DND-41 (cell line): ENCODE measurements at regions not wholly inside any gene's neighbourhood (a gene's known extent, or its start where the extent isn't known, plus 50 kb on each side); places are given as distances from the start of the nearest gene placed in this dataset.

Experiments used
- ATAC-seq: fragments of 200-7000 bp; cut with Tn5 transposase; 3 replicates; pipeline ENCODE4 v1.9.1; 2021; ENCODE audit warnings: low read depth; ENCODE audit not compliant: insufficient read depth
- DNase-seq: peaks from one replicate; pipeline ENCODE4 v3.0.0-alpha.2; 2020
- H2AFZ ChIP-seq: 2 replicates; pipeline ENCODE4 v1.6.0; 2012; ENCODE audit warnings: low read depth, low read length
- H3K27ac ChIP-seq: 2 replicates; pipeline ENCODE4 v1.5.1; 2012; ENCODE audit warnings: low read length, inconsistent platforms
- H3K27me3 ChIP-seq: fragments of 200-600 bp; sonication (generic); 2 replicates; pipeline ENCODE4 v1.6.0; 2012; ENCODE audit warnings: low read length, mild to moderate bottlenecking, inconsistent platforms; ENCODE audit not compliant: insufficient read depth, poor library complexity
- H3K36me3 ChIP-seq: 2 replicates; pipeline ENCODE4 v1.5.1; 2012; ENCODE audit warnings: low read length, inconsistent platforms; ENCODE audit not compliant: insufficient read depth
- H3K4me1 ChIP-seq: 2 replicates; pipeline ENCODE4 v1.5.1; 2012; ENCODE audit warnings: mild to moderate bottlenecking, low read length; ENCODE audit not compliant: insufficient read depth
- H3K4me2 ChIP-seq: 2 replicates; pipeline ENCODE4 v1.6.0; 2012; ENCODE audit warnings: mild to moderate bottlenecking, moderate library complexity, low read length, inconsistent platforms; ENCODE audit not compliant: insufficient read depth
- H3K4me3 ChIP-seq, 2 experiments: fragments of 200-600 bp in 1 of 2; shearing (Covaris generic) in 1 of 2; 2 replicates each; pipeline ENCODE4 v1.5.1; 2012 to 2016; ENCODE audit warnings: inconsistent platforms in 2 of 2, low read length in 2 of 2, mild to moderate bottlenecking in 2 of 2, low read depth in 1 of 2, moderate library complexity in 1 of 2
- H3K79me2 ChIP-seq: 2 replicates; pipeline ENCODE4 v1.6.0; 2012; ENCODE audit warnings: low read length, inconsistent platforms; ENCODE audit not compliant: insufficient read depth
- H3K9ac ChIP-seq: 2 replicates; pipeline ENCODE4 v1.6.0; 2012; ENCODE audit warnings: low read depth, mild to moderate bottlenecking, inconsistent platforms, low read length, moderate library complexity
- H3K9me3 ChIP-seq: 2 replicates; pipeline ENCODE4 v1.5.1; 2012; ENCODE audit warnings: low read length, moderate library complexity, mild to moderate bottlenecking, inconsistent platforms; ENCODE audit not compliant: insufficient read depth, severe bottlenecking
- H4K20me1 ChIP-seq: 2 replicates; pipeline ENCODE4 v1.6.0; 2012; ENCODE audit warnings: low read length; ENCODE audit not compliant: insufficient read depth
- EZH2 ChIP-seq: IDR thresholded peaks from 3 replicates; pipeline ENCODE4 v1.6.1; 2012; ENCODE audit warnings: borderline replicate concordance, low read depth, mild to moderate bottlenecking, moderate library complexity, low read length, inconsistent platforms; ENCODE audit not compliant: severe bottlenecking
- TF ChIP-seq, protein P1 (sequence below): IDR thresholded peaks from 2 replicates; pipeline ENCODE4 v1.5.1; 2012; ENCODE audit warnings: borderline replicate concordance, low read length, moderate library complexity, mild to moderate bottlenecking; ENCODE audit not compliant: poor library complexity, severe bottlenecking; ENCODE audit errors: extremely low read depth

DNA sequence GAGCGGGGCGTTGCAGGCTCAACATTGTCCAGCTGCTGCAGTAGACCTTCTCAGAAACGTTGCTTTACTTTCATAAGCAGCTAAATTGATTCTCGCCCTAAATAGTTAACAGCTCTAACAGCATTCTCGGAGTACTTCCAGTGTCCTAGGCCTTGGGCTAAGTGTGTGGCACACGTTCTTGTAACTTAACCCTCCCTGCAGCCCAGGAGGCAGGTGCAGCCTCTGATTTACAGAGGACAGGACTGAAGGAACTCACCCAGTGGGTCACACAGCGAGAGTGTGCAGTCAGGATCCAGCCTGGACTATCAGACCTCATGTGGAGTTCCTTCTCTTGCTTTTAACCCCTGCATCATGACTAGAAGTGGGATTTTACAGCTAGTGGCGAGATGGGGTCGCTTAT is 312.8 kb upstream of the C2CD4B start:
- Histone ChIP-seq H3K4me2 (no peak overlapping the region), H3K79me2 (no peaks in the 10 kb centered on the region), H3K9me3 (no peaks in the 10 kb centered on the region), H3K4me3 (no peak overlapping the region), H3K9ac (no peak overlapping the region), H4K20me1 (no peaks in the 10 kb centered on the region), H3K36me3 (no peaks in the 10 kb centered on the region), H3K27ac (no peak overlapping the region), H3K27me3 (no peaks in the 10 kb centered on the region), H3K4me1 (no peaks in the 10 kb centered on the region), H2AFZ (no peak overlapping the region)
- no peak for TF ChIP-seq EZH2
- TF ChIP-seq, protein P1, sequence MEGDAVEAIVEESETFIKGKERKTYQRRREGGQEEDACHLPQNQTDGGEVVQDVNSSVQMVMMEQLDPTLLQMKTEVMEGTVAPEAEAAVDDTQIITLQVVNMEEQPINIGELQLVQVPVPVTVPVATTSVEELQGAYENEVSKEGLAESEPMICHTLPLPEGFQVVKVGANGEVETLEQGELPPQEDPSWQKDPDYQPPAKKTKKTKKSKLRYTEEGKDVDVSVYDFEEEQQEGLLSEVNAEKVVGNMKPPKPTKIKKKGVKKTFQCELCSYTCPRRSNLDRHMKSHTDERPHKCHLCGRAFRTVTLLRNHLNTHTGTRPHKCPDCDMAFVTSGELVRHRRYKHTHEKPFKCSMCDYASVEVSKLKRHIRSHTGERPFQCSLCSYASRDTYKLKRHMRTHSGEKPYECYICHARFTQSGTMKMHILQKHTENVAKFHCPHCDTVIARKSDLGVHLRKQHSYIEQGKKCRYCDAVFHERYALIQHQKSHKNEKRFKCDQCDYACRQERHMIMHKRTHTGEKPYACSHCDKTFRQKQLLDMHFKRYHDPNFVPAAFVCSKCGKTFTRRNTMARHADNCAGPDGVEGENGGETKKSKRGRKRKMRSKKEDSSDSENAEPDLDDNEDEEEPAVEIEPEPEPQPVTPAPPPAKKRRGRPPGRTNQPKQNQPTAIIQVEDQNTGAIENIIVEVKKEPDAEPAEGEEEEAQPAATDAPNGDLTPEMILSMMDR, result no peak
- DNase-seq (no peak), ATAC-seq (no peak)

DNA sequence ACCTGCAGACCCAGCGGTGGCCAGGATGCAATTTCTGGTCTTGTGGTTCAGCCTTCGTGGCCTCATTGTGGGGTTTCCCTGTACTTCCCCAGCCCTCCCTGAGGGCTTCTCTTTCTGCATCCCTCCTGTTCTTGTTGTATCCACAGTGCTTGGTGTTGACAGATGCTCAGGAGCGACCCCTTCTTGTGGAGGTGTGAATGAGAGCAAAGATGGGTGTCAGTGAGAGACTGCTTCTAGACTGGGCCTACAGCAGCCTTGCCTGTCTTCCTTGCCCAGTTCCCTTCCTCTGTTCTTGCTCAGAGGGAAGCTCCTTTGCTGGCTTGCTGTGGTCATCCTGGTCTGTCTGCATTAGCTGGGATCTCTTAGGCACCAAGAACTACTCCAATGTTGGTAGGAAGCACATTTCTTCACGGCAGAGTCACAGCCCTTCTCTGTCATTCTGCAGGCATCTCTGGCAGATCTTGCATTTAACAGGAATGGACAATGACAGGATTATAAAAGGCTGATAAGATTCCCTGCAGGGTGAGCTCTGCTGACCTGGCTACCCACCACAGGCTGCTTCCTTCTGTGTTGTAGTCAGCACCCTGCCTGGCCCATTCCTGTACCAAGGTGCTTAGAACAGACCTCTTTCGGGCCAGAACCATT is 317.8 kb upstream of the C2CD4B start:
- H3K4me1 ChIP-seq, result no peaks in the 10 kb centered on the region
- peak; percentile 6 for DNase-seq
- TF ChIP-seq, protein P1, result no peak
- no peak for TF ChIP-seq EZH2
- no peaks in the 10 kb centered on the region for H3K9me3 ChIP-seq
- no peaks in the 10 kb centered on the region for H3K27me3 ChIP-seq
- no peaks in the 10 kb centered on the region for H3K36me3 ChIP-seq
- H3K4me3 ChIP-seq, result no peak overlapping the region
- no peak overlapping the region for H3K27ac ChIP-seq
- no peak for ATAC-seq
- H3K9ac ChIP-seq, result no peak overlapping the region
- no peak overlapping the region for H3K4me2 ChIP-seq
- H3K79me2 ChIP-seq, result no peaks in the 10 kb centered on the region
- no peaks in the 10 kb centered on the region for H4K20me1 ChIP-seq
- H2AFZ ChIP-seq, result no peak overlapping the region

DNA sequence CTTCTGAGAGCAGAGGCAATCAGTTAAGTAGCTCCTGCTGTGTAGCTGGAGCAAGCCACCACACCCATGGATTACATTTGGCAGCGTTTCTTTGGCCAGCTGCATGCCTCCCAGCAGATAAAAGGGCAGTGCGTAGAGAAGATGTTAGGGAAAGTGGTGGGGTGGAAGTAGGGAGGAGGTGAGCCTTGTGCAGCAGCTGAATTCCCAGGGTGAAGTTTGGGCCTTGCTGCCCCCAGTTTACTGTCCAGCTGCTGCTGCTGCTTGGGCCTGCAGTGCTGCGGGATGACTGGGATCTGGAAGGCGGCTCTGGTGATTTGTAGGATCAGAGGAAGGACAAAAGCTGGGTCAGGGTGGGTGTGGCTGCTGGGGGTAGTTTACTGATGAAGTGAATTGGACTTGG is 318.7 kb upstream of the C2CD4B start:
- H3K27me3 ChIP-seq, result no peaks in the 10 kb centered on the region
- H3K27ac ChIP-seq, result no peak overlapping the region
- no peaks in the 10 kb centered on the region for H4K20me1 ChIP-seq
- H3K9me3 ChIP-seq, result no peaks in the 10 kb centered on the region
- DNase-seq (no peak), ATAC-seq (no peak)
- no peak overlapping the region for H3K4me3 ChIP-seq
- no peak overlapping the region for H2AFZ ChIP-seq
- TF ChIP-seq EZH2, result no peak
- TF ChIP-seq, protein P1, result no peak
- no peaks in the 10 kb centered on the region for H3K4me1 ChIP-seq
- H3K79me2 ChIP-seq, result no peaks in the 10 kb centered on the region
- no peak overlapping the region for H3K4me2 ChIP-seq
- no peaks in the 10 kb centered on the region for H3K36me3 ChIP-seq
- H3K9ac ChIP-seq, result no peak overlapping the region

DNA sequence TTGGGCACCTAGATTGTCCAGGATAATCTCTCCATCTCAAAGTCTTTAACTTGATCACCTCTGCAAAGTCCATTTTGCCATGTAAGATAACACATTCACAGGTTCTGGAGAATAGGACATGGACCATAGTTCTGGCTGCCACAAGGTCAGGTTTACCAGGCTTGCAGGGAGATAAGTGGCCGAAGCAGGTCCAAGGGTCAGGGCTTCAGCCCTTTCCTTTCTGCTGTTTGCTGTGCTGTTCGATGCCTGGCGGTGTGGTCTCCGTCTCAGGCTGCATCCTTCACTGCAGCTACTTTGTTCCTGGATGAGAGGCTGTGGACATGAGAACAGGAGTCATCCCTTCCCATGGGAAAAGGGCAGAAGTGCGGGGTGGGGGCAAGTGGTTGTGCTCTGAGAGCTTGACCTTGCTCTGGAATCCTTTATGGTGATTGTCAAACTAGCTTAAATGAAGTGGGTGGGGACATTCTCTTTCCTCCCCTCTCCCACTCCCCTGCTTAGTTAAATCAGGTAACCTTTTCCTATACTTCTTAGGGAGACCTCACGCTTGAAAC is 320.2 kb upstream of the C2CD4B start:
- no peak overlapping the region for H3K27ac ChIP-seq
- H3K27me3 ChIP-seq, result no peaks in the 10 kb centered on the region
- no peaks in the 10 kb centered on the region for H4K20me1 ChIP-seq
- no peak overlapping the region for H2AFZ ChIP-seq
- no peaks in the 10 kb centered on the region for H3K9me3 ChIP-seq
- ATAC-seq (no peak), DNase-seq (no peak)
- H3K9ac ChIP-seq, result no peak overlapping the region
- no peak overlapping the region for H3K4me3 ChIP-seq
- no peak for TF ChIP-seq EZH2
- TF ChIP-seq, protein P1, result no peak
- H3K4me2 ChIP-seq, result no peak overlapping the region
- no peaks in the 10 kb centered on the region for H3K36me3 ChIP-seq
- H3K4me1 ChIP-seq, result no peaks in the 10 kb centered on the region
- no peaks in the 10 kb centered on the region for H3K79me2 ChIP-seq
